Lower leg skin (tissue), 4 donors: ENCODE measurements at regions not wholly inside any gene's neighbourhood (a gene's known extent, or its start where the extent isn't known, plus 50 kb on each side); places are given as distances from the start of the nearest gene placed in this dataset.

Experiments
- DNase-seq, 2 donors: peaks; one replicate each; pipeline ENCODE4 v3.0.0-alpha.2; 2019; ENCODE audit warnings: low spot score in 2 of 2
- H3K4me3 ChIP-seq: fragments of 200-600 bp; sonication (generic); 2 replicates; pipeline ENCODE4 v1.5.1; 2017; ENCODE audit warnings: mild to moderate bottlenecking, low read depth; ENCODE audit not compliant: poor library complexity, severe bottlenecking
- CTCF ChIP-seq, 3 donors: fragments of 450-650 bp; IDR thresholded peaks; one replicate each; pipeline ENCODE4 v1.5.1; 2016; ENCODE audit warnings: antibody characterized with exemption in 3 of 3, mild to moderate bottlenecking in 3 of 3, moderate library complexity in 2 of 3
- POLR2A ChIP-seq, 2 donors: fragments of 450-650 bp; IDR thresholded peaks; one replicate each; pipeline ENCODE4 v1.6.1; 2016 to 2017; ENCODE audit warnings: antibody characterized with exemption in 2 of 2, mild to moderate bottlenecking in 1 of 2, moderate library complexity in 1 of 2
- WGBS, 2 donors: methylation state at CpG; one replicate each; pipeline ENCODE4 v1.1.5; 2018; 5-methylcytosine and 5-hydroxymethylcytosine counted together
- intact Hi-C: fragments of 100-400 bp; cut with DNase I; formaldehyde crosslinking; loops from one replicate; pipeline ENCODE4 v1.15.0; 2023; ENCODE audit warnings: low total_unique reads

DNA sequence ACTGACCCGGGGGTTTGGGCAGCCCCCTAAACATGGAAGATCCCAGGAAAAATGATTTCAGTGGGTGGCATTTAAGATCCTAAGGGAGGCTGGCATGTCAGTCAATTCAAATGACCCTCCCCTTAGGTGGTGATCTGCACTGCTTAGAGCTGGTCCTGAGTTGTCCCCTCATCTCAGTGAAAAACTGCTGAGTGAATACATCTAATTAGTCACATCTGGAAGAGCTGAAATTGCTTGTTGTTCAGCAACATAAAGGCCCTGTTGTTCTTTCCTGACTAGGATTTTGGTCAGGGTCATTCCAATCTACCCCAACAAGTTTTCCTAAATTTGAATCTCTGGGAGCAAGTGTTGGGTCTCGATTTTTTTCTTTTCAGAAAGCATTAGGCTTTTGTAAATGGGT is 126.4 kb downstream of the LCA5 start:
- no peak for DNase-seq
- TF ChIP-seq POLR2A (IDR thresholded peaks at IDR 0.05) (no peak), CTCF (IDR thresholded peaks at IDR 0.05) (no peak)
- WGBS, 2 donors: 82 to 83% methylated on average over 2 of the region's 2 CpGs
- no peak overlapping the region for H3K4me3 ChIP-seq
- intact Hi-C loops: no loop called here

- H3K4me3 ChIP-seq: no peak overlapping the region
- DNase-seq: no peak
- 78 to 82% methylated on average over 7 of the region's 7 CpGs for WGBS, 2 donors
- intact Hi-C loops: no loop called here
- TF ChIP-seq CTCF (IDR thresholded peaks at IDR 0.05) (no peak), POLR2A (IDR thresholded peaks at IDR 0.05) (no peak)
Measured at GRCh38 chr6:79408256-79408974, 128.8 kb downstream of the LCA5 start.

DNA sequence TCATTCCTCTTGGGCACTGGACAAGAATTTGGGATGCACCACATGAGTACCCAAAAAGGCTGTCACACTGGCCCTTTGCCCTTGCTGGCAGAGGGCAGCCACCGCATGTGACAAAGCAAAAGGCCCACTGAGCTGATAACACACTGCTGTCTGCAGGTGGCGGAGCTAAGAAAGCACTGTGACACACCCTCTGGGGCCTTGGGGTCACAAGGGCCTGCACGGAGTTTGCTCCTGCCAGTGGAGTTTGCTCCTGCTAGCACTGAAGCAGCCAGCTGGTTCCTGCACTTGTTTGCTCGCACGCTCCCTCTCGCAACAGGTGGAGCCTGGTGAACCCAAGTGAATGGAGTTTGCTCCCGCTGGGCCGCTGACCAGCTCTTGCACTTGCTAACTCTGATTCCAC is 132.6 kb downstream of the LCA5 start:
- WGBS, 2 donors: 90 to 92% methylated on average over 8 of the region's 8 CpGs
- no peak overlapping the region for H3K4me3 ChIP-seq
- intact Hi-C loops: no loop called here
- no peak for TF ChIP-seq CTCF (IDR thresholded peaks at IDR 0.05)
- no peak for TF ChIP-seq POLR2A (IDR thresholded peaks at IDR 0.05)
- no peak for DNase-seq

GRCh38 chr6:79404261-79404660 is 133.0 kb downstream of the LCA5 start:
- TF ChIP-seq CTCF (IDR thresholded peaks at IDR 0.05): no peak
- TF ChIP-seq POLR2A (IDR thresholded peaks at IDR 0.05): no peak
- WGBS, 2 donors: 87 to 88% methylated on average over 3 of the region's 3 CpGs
- intact Hi-C loops: no loop called here
- no peak overlapping the region for H3K4me3 ChIP-seq
- DNase-seq: no peak

GRCh38 chr6:79403563-79403962 is 133.7 kb downstream of the LCA5 start:
- TF ChIP-seq CTCF (IDR thresholded peaks at IDR 0.05): no peak
- TF ChIP-seq POLR2A (IDR thresholded peaks at IDR 0.05): no peak
- no peak for DNase-seq
- 56 to 73% methylated on average over 1 of the region's 1 CpG for WGBS, 2 donors
- intact Hi-C loops: no loop called here
- H3K4me3 ChIP-seq: no peak overlapping the region

DNA sequence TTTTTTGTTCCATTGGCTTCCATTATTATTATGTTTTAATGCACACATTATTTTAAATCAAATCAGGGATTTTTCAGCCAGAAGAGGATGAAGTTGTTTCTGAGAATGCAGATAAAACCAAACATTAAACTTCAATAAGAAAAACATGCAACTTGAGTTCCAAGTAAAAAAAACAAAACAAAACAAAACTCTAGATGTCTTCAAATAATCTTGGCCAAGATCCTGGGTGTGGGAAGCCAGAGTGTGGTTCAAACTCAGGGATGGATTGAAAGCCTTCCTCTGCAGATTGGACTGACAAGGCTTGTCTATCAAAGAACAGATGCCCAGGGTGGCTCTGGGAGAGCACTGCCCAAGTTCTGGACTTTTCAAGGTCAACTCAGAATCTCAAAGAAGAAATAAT is 134.1 kb downstream of the LCA5 start:
- DNase-seq: no peak
- no peak overlapping the region for H3K4me3 ChIP-seq
- no peak for TF ChIP-seq CTCF (IDR thresholded peaks at IDR 0.05)
- no peak for TF ChIP-seq POLR2A (IDR thresholded peaks at IDR 0.05)
- intact Hi-C loops: no loop called here
